ENCODE measurements at regions not wholly inside any gene's neighbourhood (a gene's known extent, or its start where the extent isn't known, plus 50 kb on each side); places are given as distances from the start of the nearest gene placed in this dataset.

DNA sequence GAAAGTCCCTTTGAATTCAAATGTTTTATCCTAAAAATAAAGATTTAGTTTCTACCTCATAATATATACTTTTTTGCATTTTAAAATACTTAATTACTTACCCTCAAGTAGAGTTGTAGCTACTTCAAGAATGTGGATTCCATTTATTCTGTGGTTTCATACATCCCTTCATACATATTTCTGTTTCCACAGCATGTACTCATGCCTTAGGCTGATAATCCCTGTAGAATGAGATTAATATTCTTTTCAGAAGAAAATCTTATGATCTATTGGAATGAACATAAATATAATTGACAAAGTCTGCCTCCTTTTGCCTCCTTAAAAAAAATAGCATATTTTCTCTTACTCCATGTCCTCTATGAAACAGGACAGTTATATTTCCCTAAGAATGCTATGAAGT lies 465.7 kb downstream of the DTWD2 start:
- Histone ChIP-seq H3K4me3 (no peak overlapping the region), H3K9me3 (no peaks in the 10 kb centered on the region), H3K27ac (no peak overlapping the region), H3K36me3 (no peaks in the 10 kb centered on the region), H3K4me1 (no peaks in the 10 kb centered on the region), H3K27me3 (no peaks in the 10 kb centered on the region)
- intact Hi-C loops (cut with DNase I) = no loop called here
- TF ChIP-seq POLR2AphosphoS5 (IDR thresholded peaks at IDR 0.05; ENCODE audit: insufficient read depth in 1 of 2, low read depth in 1 of 2) (no peak), POLR2A (IDR thresholded peaks at IDR 0.05) (no peak)
- TF ChIP-seq, protein P1, sequence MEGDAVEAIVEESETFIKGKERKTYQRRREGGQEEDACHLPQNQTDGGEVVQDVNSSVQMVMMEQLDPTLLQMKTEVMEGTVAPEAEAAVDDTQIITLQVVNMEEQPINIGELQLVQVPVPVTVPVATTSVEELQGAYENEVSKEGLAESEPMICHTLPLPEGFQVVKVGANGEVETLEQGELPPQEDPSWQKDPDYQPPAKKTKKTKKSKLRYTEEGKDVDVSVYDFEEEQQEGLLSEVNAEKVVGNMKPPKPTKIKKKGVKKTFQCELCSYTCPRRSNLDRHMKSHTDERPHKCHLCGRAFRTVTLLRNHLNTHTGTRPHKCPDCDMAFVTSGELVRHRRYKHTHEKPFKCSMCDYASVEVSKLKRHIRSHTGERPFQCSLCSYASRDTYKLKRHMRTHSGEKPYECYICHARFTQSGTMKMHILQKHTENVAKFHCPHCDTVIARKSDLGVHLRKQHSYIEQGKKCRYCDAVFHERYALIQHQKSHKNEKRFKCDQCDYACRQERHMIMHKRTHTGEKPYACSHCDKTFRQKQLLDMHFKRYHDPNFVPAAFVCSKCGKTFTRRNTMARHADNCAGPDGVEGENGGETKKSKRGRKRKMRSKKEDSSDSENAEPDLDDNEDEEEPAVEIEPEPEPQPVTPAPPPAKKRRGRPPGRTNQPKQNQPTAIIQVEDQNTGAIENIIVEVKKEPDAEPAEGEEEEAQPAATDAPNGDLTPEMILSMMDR (IDR thresholded peaks at IDR 0.05) = no peak
- DNase-seq (ENCODE audit: extremely low spot score in 2 of 2) = no peak

DNA sequence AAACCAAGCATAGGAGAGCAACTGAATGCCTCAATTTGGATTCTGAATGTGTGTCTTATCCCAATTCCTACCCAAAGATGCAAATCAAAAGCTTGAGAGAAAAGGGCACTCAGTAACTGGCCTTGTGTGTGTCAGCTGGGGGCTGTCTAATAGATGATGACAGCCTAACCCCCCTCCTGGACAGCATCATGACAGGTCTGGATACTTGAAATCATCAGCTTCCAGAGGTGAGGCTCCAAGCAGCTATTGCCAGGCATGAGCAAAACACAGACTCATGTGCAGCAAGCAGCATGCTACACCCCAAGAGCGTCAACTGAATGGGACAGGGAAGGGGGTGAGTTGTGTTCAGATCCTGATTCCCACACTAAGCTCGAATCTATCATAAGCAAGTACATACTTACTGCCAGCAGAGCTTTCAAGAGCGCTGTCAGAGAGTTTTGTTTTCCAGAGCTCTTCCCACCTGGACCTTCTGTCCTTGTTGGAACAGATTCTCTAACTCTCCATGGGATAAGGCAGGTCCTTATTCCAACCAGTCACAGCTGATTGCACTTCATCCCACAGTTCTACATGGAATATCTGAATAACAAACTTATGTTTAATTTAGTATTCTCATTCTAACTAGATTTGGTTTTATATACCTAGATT lies 467.5 kb downstream of the DTWD2 start:
- Histone ChIP-seq H3K4me1 (no peaks in the 10 kb centered on the region), H3K36me3 (no peaks in the 10 kb centered on the region), H3K27ac (no peak overlapping the region), H3K9me3 (no peaks in the 10 kb centered on the region), H3K27me3 (no peaks in the 10 kb centered on the region), H3K4me3 (no peak overlapping the region)
- TF ChIP-seq, protein P1 (IDR thresholded peaks at IDR 0.05) = no peak
- no peak for DNase-seq (ENCODE audit: extremely low spot score in 2 of 2)
- intact Hi-C loops (cut with DNase I) = no loop called here

DNA sequence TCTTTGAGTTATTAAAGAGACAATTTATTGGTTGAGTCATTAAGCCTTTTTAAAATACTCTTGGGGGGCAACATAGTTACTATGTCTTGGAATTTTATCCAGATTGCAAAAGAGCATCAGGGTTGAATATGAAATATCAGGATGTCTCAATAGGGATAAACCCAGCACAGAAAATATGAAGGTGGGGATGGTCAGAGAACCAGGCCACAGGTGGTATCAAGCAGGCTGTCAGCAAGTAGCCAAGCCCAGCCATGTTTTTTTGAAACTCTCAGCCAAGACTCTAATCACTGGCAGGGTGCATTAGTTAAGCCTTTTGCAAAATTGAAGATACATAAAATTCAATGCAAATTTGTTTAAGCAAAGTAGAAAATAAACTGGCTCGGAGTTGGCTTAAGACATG lies 468.9 kb downstream of the DTWD2 start:
- no peaks in the 10 kb centered on the region for H3K27me3 ChIP-seq
- no peak for TF ChIP-seq POLR2A (IDR thresholded peaks at IDR 0.05)
- TF ChIP-seq POLR2AphosphoS5 (IDR thresholded peaks at IDR 0.05; ENCODE audit: insufficient read depth in 1 of 2, low read depth in 1 of 2) = no peak
- TF ChIP-seq, protein P1 (IDR thresholded peaks at IDR 0.05) = no peak
- no peak for DNase-seq (ENCODE audit: extremely low spot score in 2 of 2)
- no peaks in the 10 kb centered on the region for H3K36me3 ChIP-seq
- no peak overlapping the region for H3K4me3 ChIP-seq
- no peak overlapping the region for H3K27ac ChIP-seq
- no peaks in the 10 kb centered on the region for H3K9me3 ChIP-seq
- intact Hi-C loops (cut with DNase I) = no loop called here
- no peaks in the 10 kb centered on the region for H3K4me1 ChIP-seq

DNA sequence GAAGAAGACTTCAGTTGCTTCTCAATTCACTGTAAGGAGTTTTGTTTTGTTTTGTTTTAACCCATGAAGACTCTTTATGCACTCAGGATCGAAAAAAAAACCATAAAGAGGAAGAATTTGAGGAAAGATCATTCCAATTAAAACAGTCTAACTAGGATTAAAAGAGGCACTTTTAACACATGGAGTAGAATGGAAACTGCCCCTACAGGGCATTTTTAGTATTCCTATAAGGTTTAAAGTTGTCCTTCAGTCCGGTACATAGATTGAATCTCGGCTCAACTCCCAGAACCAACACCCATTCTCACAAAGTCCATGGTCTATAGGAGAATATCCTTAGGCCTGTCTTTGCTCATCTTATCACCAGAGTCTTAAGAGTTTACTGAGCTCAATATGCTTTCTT lies 469.6 kb downstream of the DTWD2 start:
- Histone ChIP-seq H3K27ac (no peak overlapping the region), H3K36me3 (no peaks in the 10 kb centered on the region), H3K4me3 (no peak overlapping the region), H3K9me3 (no peaks in the 10 kb centered on the region), H3K4me1 (no peaks in the 10 kb centered on the region), H3K27me3 (no peaks in the 10 kb centered on the region)
- TF ChIP-seq, protein P1 (IDR thresholded peaks at IDR 0.05) = no peak
- intact Hi-C loops (cut with DNase I) = no loop called here
- no peak for DNase-seq (ENCODE audit: extremely low spot score in 2 of 2)

DNA sequence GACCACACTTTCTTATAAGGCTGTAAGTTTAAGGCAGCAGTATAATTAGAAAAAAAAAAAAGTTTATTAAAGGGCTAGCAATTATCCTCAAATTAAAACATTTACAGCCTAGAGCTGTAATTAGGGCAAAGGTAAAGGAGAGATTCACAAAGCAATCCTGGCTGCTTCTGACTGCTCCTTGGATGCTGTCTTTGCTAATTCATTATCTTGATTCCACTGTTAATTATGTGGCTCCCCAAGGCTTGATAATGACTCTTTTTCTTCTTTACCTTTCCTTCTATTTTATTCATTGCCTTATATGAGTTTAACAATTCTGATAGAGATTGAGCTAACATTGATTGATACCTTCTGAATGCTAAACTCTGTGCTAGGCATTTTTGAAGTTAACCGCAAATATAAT lies 476.5 kb downstream of the DTWD2 start:
- Histone ChIP-seq H3K27me3 (no peaks in the 10 kb centered on the region), H3K4me3 (no peak overlapping the region), H3K4me1 (no peaks in the 10 kb centered on the region), H3K27ac (no peak overlapping the region), H3K9me3 (no peaks in the 10 kb centered on the region), H3K36me3 (no peaks in the 10 kb centered on the region)
- intact Hi-C loops (cut with DNase I) = no loop called here
- TF ChIP-seq, protein P1 (IDR thresholded peaks at IDR 0.05) = no peak
- no peak for TF ChIP-seq POLR2AphosphoS5 (IDR thresholded peaks at IDR 0.05; ENCODE audit: insufficient read depth in 1 of 2, low read depth in 1 of 2)
- no peak for TF ChIP-seq POLR2A (IDR thresholded peaks at IDR 0.05)
- no peak for DNase-seq (ENCODE audit: extremely low spot score in 2 of 2)

All from vagina (tissue), 2 donors.